Vagina (tissue), 2 donors: ENCODE measurements at regions not wholly inside any gene's neighbourhood (a gene's known extent, or its start where the extent isn't known, plus 50 kb on each side); places are given as distances from the start of the nearest gene placed in this dataset.

Source experiments
- CTCF ChIP-seq, 3 experiments: fragments of 450-650 bp in 2 of 3; fragments of 200-600 bp in 1 of 3; sonication (generic) in 1 of 3; IDR thresholded peaks; one replicate each; pipeline ENCODE4 v1.5.1; 2017 to 2019; ENCODE audit warnings: antibody characterized with exemption in 3 of 3, mild to moderate bottlenecking in 2 of 3, moderate library complexity in 2 of 3
- POLR2AphosphoS5 ChIP-seq, 2 donors: sonication (generic); formaldehyde crosslinking; IDR thresholded peaks; one replicate each; pipeline ENCODE4 v1.9.0; 2017; ENCODE audit warnings: antibody characterized with exemption in 2 of 2, mild to moderate bottlenecking in 2 of 2, low read depth in 1 of 2; ENCODE audit not compliant: insufficient read depth in 1 of 2

- TF ChIP-seq POLR2AphosphoS5 (IDR thresholded peaks at IDR 0.05; ENCODE audit: insufficient read depth in 1 of 2, low read depth in 1 of 2) (no peak), CTCF (IDR thresholded peaks at IDR 0.05) (no peak)
Measured at GRCh38 chr12:93020631-93021597, 91.8 kb upstream of the EEA1 start.
